Muscle layer of colon (tissue), 2 donors: ENCODE measurements at regions not wholly inside any gene's neighbourhood (a gene's known extent, or its start where the extent isn't known, plus 50 kb on each side); places are given as distances from the start of the nearest gene placed in this dataset.

Source experiments
- H3K27ac ChIP-seq: one replicate; pipeline ENCODE4 v1.7.0; 2013; ENCODE audit warnings: low read depth, mild to moderate bottlenecking, low read length, moderate library complexity
- H3K27me3 ChIP-seq, 2 donors: one replicate each; pipeline ENCODE4 v1.7.0; 2013; ENCODE audit warnings: low read length in 2 of 2, mild to moderate bottlenecking in 2 of 2; ENCODE audit not compliant: insufficient read depth in 2 of 2, control insufficient read depth in 1 of 2
- H3K36me3 ChIP-seq: one replicate; pipeline ENCODE4 v1.7.0; 2013; ENCODE audit warnings: mild to moderate bottlenecking, low read length; ENCODE audit not compliant: insufficient read depth
- H3K4me1 ChIP-seq: one replicate; pipeline ENCODE4 v1.7.0; 2013; ENCODE audit warnings: mild to moderate bottlenecking, low read length; ENCODE audit not compliant: insufficient read depth
- H3K4me3 ChIP-seq, 2 donors: one replicate each; pipeline ENCODE4 v1.7.0; 2013; ENCODE audit warnings: low read length in 2 of 2, low read depth in 1 of 2, mild to moderate bottlenecking in 1 of 2, moderate library complexity in 1 of 2
- H3K9ac ChIP-seq: one replicate; pipeline ENCODE4 v1.7.0; 2013; ENCODE audit warnings: low read length
- H3K9me3 ChIP-seq: one replicate; pipeline ENCODE4 v1.7.0; 2013; ENCODE audit warnings: mild to moderate bottlenecking, low read length
- donor health status: abdominal sarcoma.
- donor health status: Adenocarcinoma of cecum.

DNA sequence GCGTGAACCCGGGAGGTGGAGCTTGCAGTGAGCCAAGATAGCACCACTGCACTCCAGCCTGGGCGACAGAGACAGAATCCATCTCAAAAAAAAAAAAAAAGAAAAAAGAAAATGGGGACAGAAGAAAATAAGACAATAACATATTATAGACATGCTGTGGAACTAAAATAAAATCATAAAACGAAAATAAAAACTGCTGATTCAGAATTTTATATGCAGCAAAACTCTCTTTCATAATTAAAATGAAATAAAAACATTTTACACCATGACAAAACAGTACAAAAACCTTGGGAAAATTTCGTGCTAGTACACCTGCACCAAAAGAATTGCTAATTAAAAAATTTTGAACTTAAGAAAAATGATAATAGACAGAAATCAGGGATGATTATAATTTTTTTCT is 2245.1 kb downstream of the PCDH9 start:
- H3K9me3 ChIP-seq, result no peaks in the 10 kb centered on the region
- H3K9ac ChIP-seq, result no peak overlapping the region
- no peaks in the 10 kb centered on the region for H3K4me1 ChIP-seq
- no peaks in the 10 kb centered on the region for H3K27me3 ChIP-seq
- H3K4me3 ChIP-seq, result no peak overlapping the region
- no peaks in the 10 kb centered on the region for H3K36me3 ChIP-seq
- H3K27ac ChIP-seq, result no peak overlapping the region

- H3K9me3 ChIP-seq, result no peaks in the 10 kb centered on the region
Measured at GRCh38 chr13:64962404-64962803, 2267.7 kb downstream of the PCDH9 start.

GRCh38 chr13:64959276-64959675 is 2270.9 kb downstream of the PCDH9 start:
- Histone ChIP-seq H3K36me3 (no peaks in the 10 kb centered on the region), H3K27ac (no peak overlapping the region), H3K27me3 (no peaks in the 10 kb centered on the region), H3K9me3 (no peaks in the 10 kb centered on the region), H3K4me3 (no peak overlapping the region), H3K9ac (no peak overlapping the region), H3K4me1 (no peaks in the 10 kb centered on the region)

More at GRCh38 chr13:64962404-64962803, 2267.7 kb downstream of the PCDH9 start:
- H3K9ac ChIP-seq, result no peak overlapping the region
- no peaks in the 10 kb centered on the region for H3K4me1 ChIP-seq
- no peaks in the 10 kb centered on the region for H3K27me3 ChIP-seq
- H3K36me3 ChIP-seq, result no peaks in the 10 kb centered on the region
- H3K27ac ChIP-seq, result no peak overlapping the region
- no peak overlapping the region for H3K4me3 ChIP-seq

GRCh38 chr13:64958106-64958505 is 2272.0 kb downstream of the PCDH9 start:
- no peaks in the 10 kb centered on the region for H3K9me3 ChIP-seq
- no peak overlapping the region for H3K9ac ChIP-seq
- H3K36me3 ChIP-seq, result no peaks in the 10 kb centered on the region
- no peaks in the 10 kb centered on the region for H3K4me1 ChIP-seq
- no peaks in the 10 kb centered on the region for H3K27me3 ChIP-seq
- H3K4me3 ChIP-seq, result no peak overlapping the region
- no peak overlapping the region for H3K27ac ChIP-seq

- Histone ChIP-seq H3K4me3 (no peak overlapping the region), H3K9ac (no peak overlapping the region), H3K9me3 (no peaks in the 10 kb centered on the region), H3K27ac (no peak overlapping the region), H3K36me3 (no peaks in the 10 kb centered on the region), H3K27me3 (no peaks in the 10 kb centered on the region), H3K4me1 (no peaks in the 10 kb centered on the region)
Measured at GRCh38 chr13:64938660-64939059, 2291.5 kb downstream of the PCDH9 start.

- Histone ChIP-seq H3K27me3 (no peaks in the 10 kb centered on the region), H3K36me3 (no peaks in the 10 kb centered on the region), H3K4me3 (no peak overlapping the region), H3K27ac (no peak overlapping the region), H3K4me1 (no peaks in the 10 kb centered on the region), H3K9me3 (no peaks in the 10 kb centered on the region), H3K9ac (no peak overlapping the region)
Measured at GRCh38 chr13:64937302-64937701, 2292.8 kb downstream of the PCDH9 start.

GRCh38 chr13:64936879-64937278 is 2293.3 kb downstream of the PCDH9 start:
- no peak overlapping the region for H3K4me3 ChIP-seq
- no peak overlapping the region for H3K9ac ChIP-seq
- H3K36me3 ChIP-seq, result no peaks in the 10 kb centered on the region
- no peak overlapping the region for H3K27ac ChIP-seq
- H3K4me1 ChIP-seq, result no peaks in the 10 kb centered on the region
- H3K9me3 ChIP-seq, result no peaks in the 10 kb centered on the region
- no peaks in the 10 kb centered on the region for H3K27me3 ChIP-seq

GRCh38 chr13:64935441-64935840 is 2294.7 kb downstream of the PCDH9 start:
- Histone ChIP-seq H3K9ac (no peak overlapping the region), H3K4me1 (no peaks in the 10 kb centered on the region), H3K36me3 (no peaks in the 10 kb centered on the region), H3K4me3 (no peak overlapping the region), H3K27me3 (no peaks in the 10 kb centered on the region), H3K27ac (no peak overlapping the region), H3K9me3 (no peaks in the 10 kb centered on the region)

GRCh38 chr13:64934569-64935362 is 2295.4 kb downstream of the PCDH9 start:
- H3K9me3 ChIP-seq, result no peaks in the 10 kb centered on the region
- no peaks in the 10 kb centered on the region for H3K4me1 ChIP-seq

GRCh38 chr13:64930636-64931035 is 2299.5 kb downstream of the PCDH9 start:
- Histone ChIP-seq H3K4me1 (no peaks in the 10 kb centered on the region), H3K9me3 (no peaks in the 10 kb centered on the region), H3K27me3 (no peaks in the 10 kb centered on the region), H3K9ac (no peak overlapping the region), H3K27ac (no peak overlapping the region), H3K36me3 (no peaks in the 10 kb centered on the region), H3K4me3 (no peak overlapping the region)

More at GRCh38 chr13:64934569-64935362, 2295.4 kb downstream of the PCDH9 start:
- Histone ChIP-seq H3K9ac (no peak overlapping the region), H3K4me3 (no peak overlapping the region), H3K27ac (no peak overlapping the region), H3K36me3 (no peaks in the 10 kb centered on the region), H3K27me3 (no peaks in the 10 kb centered on the region)

DNA sequence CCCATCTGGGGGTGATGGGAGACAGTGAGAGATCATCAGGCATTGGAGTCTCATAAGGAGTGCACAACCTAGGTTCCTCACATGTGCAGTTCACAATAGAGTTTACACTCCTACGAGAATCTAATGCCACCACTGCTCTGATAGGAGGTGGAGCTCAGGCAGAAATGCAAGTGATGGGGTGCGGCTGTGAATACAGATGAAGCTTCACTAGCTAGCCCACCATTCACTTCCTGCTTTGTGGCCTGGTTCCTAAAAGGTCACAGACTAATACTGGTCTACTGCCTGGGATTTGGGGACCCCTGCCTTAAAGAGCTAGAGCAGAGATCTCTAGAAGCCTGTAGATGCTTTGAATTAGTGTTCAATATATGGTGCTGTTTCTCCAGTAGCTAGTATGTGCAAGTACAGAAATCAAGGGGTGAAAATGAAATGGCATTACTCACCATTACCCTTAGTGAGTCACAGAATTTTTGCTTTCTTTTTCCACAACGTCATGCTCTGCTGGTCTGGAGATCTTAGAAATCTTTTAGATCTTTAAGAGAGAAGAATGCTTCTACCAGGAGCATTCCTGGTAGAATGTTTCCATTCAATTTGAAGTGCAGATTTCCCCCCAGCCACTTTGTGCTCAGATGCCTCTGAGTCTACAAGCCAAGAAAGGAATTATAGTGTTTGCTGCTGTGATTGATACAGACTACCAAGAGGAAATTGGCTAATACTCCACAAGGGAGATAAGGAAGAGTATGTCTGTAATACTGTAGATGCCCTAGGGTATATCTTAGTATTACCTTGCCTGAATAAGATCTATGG is 2301.2 kb downstream of the PCDH9 start:
- no peaks in the 10 kb centered on the region for H3K4me1 ChIP-seq
- H3K27ac ChIP-seq, result no peak overlapping the region
- no peaks in the 10 kb centered on the region for H3K9me3 ChIP-seq
- no peak overlapping the region for H3K4me3 ChIP-seq
- no peak overlapping the region for H3K9ac ChIP-seq
- no peaks in the 10 kb centered on the region for H3K27me3 ChIP-seq
- H3K36me3 ChIP-seq, result no peaks in the 10 kb centered on the region
